MM.1S (cell line): ENCODE measurements at regions not wholly inside any gene's neighbourhood (a gene's known extent, or its start where the extent isn't known, plus 50 kb on each side); places are given as distances from the start of the nearest gene placed in this dataset.

Experiments used
- EZH2 ChIP-seq: fragments of 300-600 bp; sonication (generic); optimal IDR thresholded peaks from 2 replicates; pipeline ENCODE3; 2017; ENCODE audit warnings: low read depth, mild to moderate bottlenecking, antibody characterized with exemption, low read length, mixed read lengths
- EZH2phosphoT487 ChIP-seq: fragments of 300-600 bp; sonication (generic); IDR thresholded peaks from 2 replicates; pipeline ENCODE4 v1.6.1; 2018; ENCODE audit warnings: antibody characterized with exemption, low read length
- TF ChIP-seq, protein P1 (sequence below): fragments of 300-600 bp; sonication (generic); IDR thresholded peaks from 2 replicates; pipeline ENCODE4 v1.5.1; 2016; ENCODE audit warnings: antibody characterized with exemption, low read length, mixed read lengths

GRCh38 chr6:48891308-48891707, 571.7 kb downstream of the MMUT start:
- no peak for TF ChIP-seq EZH2
- TF ChIP-seq, protein P1, sequence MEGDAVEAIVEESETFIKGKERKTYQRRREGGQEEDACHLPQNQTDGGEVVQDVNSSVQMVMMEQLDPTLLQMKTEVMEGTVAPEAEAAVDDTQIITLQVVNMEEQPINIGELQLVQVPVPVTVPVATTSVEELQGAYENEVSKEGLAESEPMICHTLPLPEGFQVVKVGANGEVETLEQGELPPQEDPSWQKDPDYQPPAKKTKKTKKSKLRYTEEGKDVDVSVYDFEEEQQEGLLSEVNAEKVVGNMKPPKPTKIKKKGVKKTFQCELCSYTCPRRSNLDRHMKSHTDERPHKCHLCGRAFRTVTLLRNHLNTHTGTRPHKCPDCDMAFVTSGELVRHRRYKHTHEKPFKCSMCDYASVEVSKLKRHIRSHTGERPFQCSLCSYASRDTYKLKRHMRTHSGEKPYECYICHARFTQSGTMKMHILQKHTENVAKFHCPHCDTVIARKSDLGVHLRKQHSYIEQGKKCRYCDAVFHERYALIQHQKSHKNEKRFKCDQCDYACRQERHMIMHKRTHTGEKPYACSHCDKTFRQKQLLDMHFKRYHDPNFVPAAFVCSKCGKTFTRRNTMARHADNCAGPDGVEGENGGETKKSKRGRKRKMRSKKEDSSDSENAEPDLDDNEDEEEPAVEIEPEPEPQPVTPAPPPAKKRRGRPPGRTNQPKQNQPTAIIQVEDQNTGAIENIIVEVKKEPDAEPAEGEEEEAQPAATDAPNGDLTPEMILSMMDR = no peak
- TF ChIP-seq EZH2phosphoT487 = no peak
